Smooth muscle cell (in vitro differentiated cells): ENCODE measurements at regions not wholly inside any gene's neighbourhood (a gene's known extent, or its start where the extent isn't known, plus 50 kb on each side); places are given as distances from the start of the nearest gene placed in this dataset.

Experiments
- DNase-seq: peaks from one replicate; lab custom pipeline; 2025; ENCODE audit not compliant: unreplicated experiment; lab: John Stamatoyannopoulos, UW
- H2AFZ ChIP-seq: fragments of 200-600 bp; sonication (generic); 2 replicates; pipeline ENCODE4 v1.6.0; 2016; ENCODE audit warnings: antibody characterized with exemption, low read depth, mild to moderate bottlenecking
- H3F3A ChIP-seq: fragments of 200-600 bp; sonication (generic); 2 replicates; pipeline ENCODE4 v1.6.0; 2017; ENCODE audit warnings: antibody characterized with exemption, low read depth
- H3K27ac ChIP-seq: fragments of 200-600 bp; sonication (generic); 2 replicates; pipeline ENCODE4 v1.5.1; 2016; ENCODE audit warnings: low read depth, mild to moderate bottlenecking
- H3K27me3 ChIP-seq: fragments of 200-600 bp; sonication (generic); 2 replicates; pipeline ENCODE4 v1.6.1; 2016; ENCODE audit warnings: low read depth, mild to moderate bottlenecking
- H3K36me3 ChIP-seq: fragments of 200-600 bp; sonication (generic); 2 replicates; pipeline ENCODE4 v1.5.1; 2016; ENCODE audit warnings: low read depth
- H3K4me1 ChIP-seq: fragments of 200-600 bp; sonication (generic); 2 replicates; pipeline ENCODE4 v1.5.1; 2016; ENCODE audit warnings: low read depth
- H3K4me2 ChIP-seq: fragments of 200-600 bp; sonication (generic); 2 replicates; pipeline ENCODE4 v1.6.0; 2016; ENCODE audit warnings: mild to moderate bottlenecking
- H3K4me3 ChIP-seq: fragments of 200-600 bp; sonication (generic); 2 replicates; pipeline ENCODE4 v1.5.1; 2016; ENCODE audit warnings: mild to moderate bottlenecking
- H3K79me2 ChIP-seq: fragments of 200-600 bp; sonication (generic); 2 replicates; pipeline ENCODE4 v1.6.0; 2016; ENCODE audit warnings: low read depth, mild to moderate bottlenecking
- H3K9ac ChIP-seq: fragments of 200-600 bp; sonication (generic); 2 replicates; pipeline ENCODE4 v1.6.0; 2016; ENCODE audit warnings: low read depth
- H3K9me3 ChIP-seq: fragments of 200-600 bp; sonication (generic); replicated peaks from 2 replicates; pipeline ENCODE4 v1.5.1; 2016; ENCODE audit warnings: low read depth
- H4K20me1 ChIP-seq: fragments of 200-600 bp; sonication (generic); 2 replicates; pipeline ENCODE4 v1.6.0; 2016; ENCODE audit warnings: low read depth
- WGBS: methylation state at CpG from one replicate; pipeline ENCODE4 v1.1.7; 2016; ENCODE audit warnings: low lambda C conversion rate; 5-methylcytosine and 5-hydroxymethylcytosine counted together
- TF ChIP-seq, protein P1 (sequence below): fragments of 200-600 bp; sonication (generic); IDR thresholded peaks from 2 replicates; pipeline ENCODE4 v1.5.1; 2017; ENCODE audit warnings: borderline replicate concordance, mild to moderate bottlenecking, antibody characterized with exemption; ENCODE audit not compliant: insufficient read depth, poor library complexity, severe bottlenecking

DNA sequence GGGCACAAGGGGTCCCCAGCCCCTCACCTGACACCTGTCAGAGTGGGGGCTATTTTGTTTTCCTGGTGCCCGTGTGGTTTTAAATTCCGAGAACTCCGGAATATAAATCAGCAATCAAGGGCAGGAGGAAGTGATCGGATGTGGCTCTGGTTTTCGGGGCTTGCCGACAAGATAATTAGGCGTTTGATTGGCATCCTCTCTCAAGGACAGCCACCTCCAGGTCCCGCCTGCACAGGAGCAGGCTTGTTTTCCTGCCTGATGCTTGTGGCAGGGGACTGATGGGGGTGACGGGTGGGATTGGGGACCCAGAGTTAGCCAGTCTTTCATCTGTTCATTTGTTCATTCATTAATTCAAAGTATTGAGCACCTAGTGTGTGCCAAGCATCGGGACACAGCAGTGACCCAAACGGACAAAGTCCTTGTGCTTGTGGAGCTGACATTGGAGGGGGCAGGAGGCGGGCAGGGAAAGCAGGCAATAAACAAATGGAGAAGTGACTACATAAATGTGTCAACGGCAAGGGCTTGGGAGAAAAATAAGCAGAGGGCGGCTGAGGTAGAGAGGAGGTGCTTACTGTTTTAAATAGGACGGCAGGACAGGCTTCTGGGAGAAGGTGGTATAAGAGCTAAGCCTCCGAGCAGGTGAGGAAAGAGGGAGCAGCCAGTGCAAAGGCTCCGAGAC lies 166.5 kb downstream of the PHETA1 start:
- H3K27ac ChIP-seq = no peak overlapping the region
- H3K27me3 ChIP-seq = no peaks in the 10 kb centered on the region
- H3K4me2 ChIP-seq = no peak overlapping the region
- TF ChIP-seq, protein P1, sequence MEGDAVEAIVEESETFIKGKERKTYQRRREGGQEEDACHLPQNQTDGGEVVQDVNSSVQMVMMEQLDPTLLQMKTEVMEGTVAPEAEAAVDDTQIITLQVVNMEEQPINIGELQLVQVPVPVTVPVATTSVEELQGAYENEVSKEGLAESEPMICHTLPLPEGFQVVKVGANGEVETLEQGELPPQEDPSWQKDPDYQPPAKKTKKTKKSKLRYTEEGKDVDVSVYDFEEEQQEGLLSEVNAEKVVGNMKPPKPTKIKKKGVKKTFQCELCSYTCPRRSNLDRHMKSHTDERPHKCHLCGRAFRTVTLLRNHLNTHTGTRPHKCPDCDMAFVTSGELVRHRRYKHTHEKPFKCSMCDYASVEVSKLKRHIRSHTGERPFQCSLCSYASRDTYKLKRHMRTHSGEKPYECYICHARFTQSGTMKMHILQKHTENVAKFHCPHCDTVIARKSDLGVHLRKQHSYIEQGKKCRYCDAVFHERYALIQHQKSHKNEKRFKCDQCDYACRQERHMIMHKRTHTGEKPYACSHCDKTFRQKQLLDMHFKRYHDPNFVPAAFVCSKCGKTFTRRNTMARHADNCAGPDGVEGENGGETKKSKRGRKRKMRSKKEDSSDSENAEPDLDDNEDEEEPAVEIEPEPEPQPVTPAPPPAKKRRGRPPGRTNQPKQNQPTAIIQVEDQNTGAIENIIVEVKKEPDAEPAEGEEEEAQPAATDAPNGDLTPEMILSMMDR = no peak
- H2AFZ ChIP-seq = no peak overlapping the region
- H3K4me1 ChIP-seq = no peaks in the 10 kb centered on the region
- no peaks in the 10 kb centered on the region for H3K36me3 ChIP-seq
- no peak for DNase-seq
- H3K4me3 ChIP-seq = no peak overlapping the region
- H4K20me1 ChIP-seq = no peaks in the 10 kb centered on the region
- H3K9ac ChIP-seq = no peak overlapping the region
- WGBS = 82% methylated on average over 17 of the region's 17 CpGs
- H3K9me3 ChIP-seq = no peaks in the 10 kb centered on the region
- H3F3A ChIP-seq = no peaks in the 10 kb centered on the region
- no peaks in the 10 kb centered on the region for H3K79me2 ChIP-seq

DNA sequence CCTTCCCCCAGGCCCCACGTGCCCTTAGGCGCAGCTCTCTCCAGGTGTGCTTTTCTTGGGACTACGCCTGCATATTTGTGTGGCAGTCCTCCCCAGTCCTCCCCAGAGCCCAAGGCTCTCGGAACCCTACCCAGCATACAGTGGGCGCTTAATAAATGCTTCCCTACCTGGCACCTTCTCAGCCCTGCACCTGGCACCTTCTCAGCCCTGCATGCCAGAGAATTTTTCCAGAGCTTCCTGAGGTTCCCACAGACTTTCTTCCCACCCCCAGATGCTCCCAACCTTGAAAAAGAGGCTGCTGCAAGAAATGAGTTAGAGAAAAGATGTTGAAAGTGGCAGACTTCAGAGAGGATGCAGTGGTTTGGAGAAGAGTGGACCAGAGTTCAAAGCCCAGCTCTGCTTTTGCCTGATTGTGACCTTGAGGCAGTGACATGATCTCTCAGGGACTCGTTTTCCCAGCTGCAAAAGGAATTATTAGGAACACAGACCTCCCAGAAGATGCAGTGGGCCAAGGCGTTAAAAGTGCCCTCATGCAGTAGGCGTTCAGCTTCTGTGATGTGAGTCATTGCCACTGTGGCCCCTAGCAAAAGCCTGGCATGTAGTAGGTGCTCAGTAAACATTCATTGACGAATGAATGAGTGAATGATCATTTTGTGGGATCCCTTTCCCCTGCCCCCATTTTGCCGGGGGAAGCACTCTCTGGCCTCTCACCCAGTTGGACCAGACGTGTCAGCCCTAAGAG lies 167.2 kb downstream of the PHETA1 start:
- Histone ChIP-seq H3K27ac (no peak overlapping the region), H3K4me2 (no peak overlapping the region), H3K9me3 (no peaks in the 10 kb centered on the region), H3K9ac (no peak overlapping the region), H4K20me1 (no peaks in the 10 kb centered on the region), H3K27me3 (peaks cover under 1% of the 10 kb centered on the region), H3K4me1 (no peaks in the 10 kb centered on the region), H2AFZ (no peak overlapping the region), H3F3A (no peaks in the 10 kb centered on the region), H3K36me3 (no peaks in the 10 kb centered on the region), H3K79me2 (no peaks in the 10 kb centered on the region), H3K4me3 (no peak overlapping the region)
- WGBS = 84% methylated on average over 11 of the region's 11 CpGs
- TF ChIP-seq, protein P1 = no peak
- DNase-seq = no peak

GRCh38 chr12:111201036-111201435 lies 167.9 kb downstream of the PHETA1 start:
- Histone ChIP-seq H4K20me1 (no peaks in the 10 kb centered on the region), H3K4me1 (no peaks in the 10 kb centered on the region), H3K4me3 (no peak overlapping the region), H3K9me3 (no peaks in the 10 kb centered on the region), H3K9ac (no peak overlapping the region), H3K79me2 (no peaks in the 10 kb centered on the region), H3K36me3 (no peaks in the 10 kb centered on the region), H3K27me3 (peaks cover 6% of the 10 kb centered on the region), H3K27ac (no peak overlapping the region), H2AFZ (no peak overlapping the region), H3F3A (no peaks in the 10 kb centered on the region), H3K4me2 (no peak overlapping the region)
- DNase-seq = no peak
- 61% methylated on average over 9 of the region's 9 CpGs for WGBS
- TF ChIP-seq, protein P1 = no peak
